Fibroblast of lung (primary cell): ENCODE measurements at regions not wholly inside any gene's neighbourhood (a gene's known extent, or its start where the extent isn't known, plus 50 kb on each side); places are given as distances from the start of the nearest gene placed in this dataset.

Source experiments
- DNase-seq, 2 donors: peaks; one replicate each; pipeline versions ENCODE4 v3.0.0 to v3.0.0-alpha.2; 2010; ENCODE audit warnings: low read depth in 2 of 2
- H2AFZ ChIP-seq: 2 replicates; pipeline ENCODE4 v1.5.1; 2012; ENCODE audit warnings: low read length, control low read depth, inconsistent platforms
- H3K27ac ChIP-seq: 2 replicates; pipeline ENCODE4 v1.5.1; 2011; ENCODE audit warnings: low read length, control low read depth; ENCODE audit not compliant: insufficient read depth
- H3K27me3 ChIP-seq: 2 replicates; pipeline ENCODE4 v1.5.1; 2011; ENCODE audit warnings: mild to moderate bottlenecking, low read length; ENCODE audit not compliant: control insufficient read depth, insufficient read depth
- H3K36me3 ChIP-seq: 2 replicates; pipeline ENCODE4 v1.5.1; 2011; ENCODE audit warnings: low read length; ENCODE audit not compliant: control insufficient read depth, insufficient read depth
- H3K4me1 ChIP-seq: 2 replicates; pipeline ENCODE4 v1.5.1; 2011; ENCODE audit warnings: low read length; ENCODE audit not compliant: control insufficient read depth, insufficient read depth; ENCODE audit errors: extremely low read depth
- H3K4me2 ChIP-seq: 2 replicates; pipeline ENCODE4 v1.5.1; 2011; ENCODE audit warnings: low read length, control low read depth; ENCODE audit not compliant: insufficient read depth; ENCODE audit errors: extremely low read depth
- H3K4me3 ChIP-seq, 4 experiments: fragments of 200-600 bp in 1 of 4; sonication (generic) in 1 of 4; replicated peaks in 1 of 4; 2 replicates each; pipeline ENCODE4 v1.5.1; 2011 to 2016; ENCODE audit warnings: low read length in 4 of 4, low read depth in 3 of 4, mild to moderate bottlenecking in 3 of 4, control low read depth in 2 of 4, inconsistent platforms in 1 of 4, mixed read lengths in 1 of 4; ENCODE audit not compliant: insufficient read depth in 1 of 4; ENCODE audit errors: control extremely low read depth in 1 of 4
- H3K79me2 ChIP-seq: 2 replicates; pipeline ENCODE4 v1.5.1; 2012; ENCODE audit warnings: mild to moderate bottlenecking, low read length, inconsistent platforms; ENCODE audit not compliant: control insufficient read depth, insufficient read depth
- H3K9ac ChIP-seq: 2 replicates; pipeline ENCODE4 v1.5.1; 2011; ENCODE audit warnings: mild to moderate bottlenecking, low read length, control low read depth; ENCODE audit not compliant: insufficient read depth
- H3K9me3 ChIP-seq: 2 replicates; pipeline ENCODE4 v1.5.1; 2012; ENCODE audit warnings: low read depth, low read length; ENCODE audit not compliant: control insufficient read depth, insufficient read depth
- H4K20me1 ChIP-seq: 2 replicates; pipeline ENCODE4 v1.5.1; 2011; ENCODE audit warnings: low read length; ENCODE audit not compliant: control insufficient read depth, insufficient read depth; ENCODE audit errors: extremely low read depth
- CTCF ChIP-seq, 2 donors: IDR thresholded peaks in 1 of 2; conservative IDR thresholded peaks in 1 of 2; 1 replicate in 1 of 2; 2 replicates in 1 of 2; pipeline ENCODE4 v1.5.1; 2011 to 2012; ENCODE audit warnings: low read length in 2 of 2, control low read depth in 1 of 2, inconsistent platforms in 1 of 2, low read depth in 1 of 2, mild to moderate bottlenecking in 1 of 2
- EZH2 ChIP-seq: IDR thresholded peaks from 2 replicates; pipeline ENCODE4 v1.5.1; 2012; ENCODE audit warnings: low read length, control low read depth, mild to moderate bottlenecking; ENCODE audit errors: missing control alignments

DNA sequence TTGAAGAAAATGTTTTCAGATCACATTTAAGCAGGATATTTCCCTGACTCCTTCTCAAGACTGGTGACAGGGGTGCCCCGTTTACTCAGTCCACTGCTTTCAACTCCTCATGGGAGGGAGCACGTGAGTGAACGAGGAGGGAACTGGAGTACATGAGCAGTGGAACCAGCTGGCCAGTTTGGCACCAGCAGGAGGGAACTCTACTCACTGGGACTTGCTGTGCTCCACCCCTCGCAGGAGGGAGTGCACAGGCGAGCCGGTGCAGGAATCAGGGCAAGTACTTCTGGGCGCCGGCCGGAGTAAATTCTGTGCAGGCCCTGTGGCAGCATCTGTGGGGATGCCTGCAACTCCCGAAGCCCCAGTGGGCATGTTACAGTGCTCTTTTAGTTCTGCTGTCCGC lies 1941.1 kb upstream of the C9orf72 start:
- Histone ChIP-seq H3K36me3 (no peaks in the 10 kb centered on the region), H4K20me1 (no peaks in the 10 kb centered on the region), H3K9me3 (no peaks in the 10 kb centered on the region), H3K4me2 (no peak overlapping the region), H3K27ac (no peak overlapping the region), H3K27me3 (no peaks in the 10 kb centered on the region), H3K79me2 (no peaks in the 10 kb centered on the region), H3K9ac (no peak overlapping the region), H3K4me1 (no peaks in the 10 kb centered on the region), H2AFZ (no peak overlapping the region), H3K4me3 (no peak overlapping the region)
- DNase-seq: no peak
- TF ChIP-seq EZH2: no peak
- TF ChIP-seq CTCF (conservative IDR thresholded peaks at IDR 0.05 in 1 of 2, IDR thresholded peaks at IDR 0.05 in 1 of 2; ENCODE audit: low read depth in 1 of 2, low read length in 2 of 2): no peak

GRCh38 chr9:29514862-29515261 lies 1941.6 kb upstream of the C9orf72 start:
- H3K4me1 ChIP-seq: no peaks in the 10 kb centered on the region
- no peaks in the 10 kb centered on the region for H3K36me3 ChIP-seq

DNA sequence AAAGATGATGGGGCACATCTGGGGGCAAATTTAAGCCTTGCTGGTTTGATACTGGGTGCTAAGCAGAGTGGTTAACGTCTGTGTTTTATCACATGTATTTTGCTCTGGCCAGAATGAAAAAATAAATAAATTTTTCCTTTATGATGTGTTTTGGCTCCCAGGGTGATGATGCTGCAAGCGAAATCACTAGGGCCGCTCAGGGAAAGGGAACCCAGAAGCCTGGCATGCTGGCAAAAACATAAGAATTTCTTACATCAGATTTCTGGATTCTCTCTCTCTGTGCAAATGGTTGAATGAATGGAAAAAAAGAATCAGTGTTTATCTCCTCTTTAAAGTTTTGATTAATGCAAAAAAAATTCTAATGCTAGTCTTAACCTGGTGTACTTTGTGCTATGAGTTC lies 1975.2 kb upstream of the C9orf72 start:
- Histone ChIP-seq H3K4me2 (no peak overlapping the region), H2AFZ (no peak overlapping the region), H4K20me1 (no peaks in the 10 kb centered on the region), H3K4me3 (no peak overlapping the region), H3K4me1 (no peaks in the 10 kb centered on the region), H3K27me3 (no peaks in the 10 kb centered on the region), H3K36me3 (no peaks in the 10 kb centered on the region), H3K9ac (no peak overlapping the region), H3K9me3 (no peaks in the 10 kb centered on the region), H3K27ac (no peak overlapping the region), H3K79me2 (no peaks in the 10 kb centered on the region)
- no peak for TF ChIP-seq EZH2
- TF ChIP-seq CTCF (conservative IDR thresholded peaks at IDR 0.05 in 1 of 2, IDR thresholded peaks at IDR 0.05 in 1 of 2; ENCODE audit: low read depth in 1 of 2, low read length in 2 of 2): no peak
- peak; percentile 8 to 14 for DNase-seq

More at GRCh38 chr9:29514862-29515261, 1941.6 kb upstream of the C9orf72 start:
- no peak overlapping the region for H3K27ac ChIP-seq
- no peak for DNase-seq
- no peak overlapping the region for H3K4me3 ChIP-seq
- no peaks in the 10 kb centered on the region for H3K79me2 ChIP-seq
- no peak overlapping the region for H3K4me2 ChIP-seq
- no peak overlapping the region for H2AFZ ChIP-seq
- TF ChIP-seq CTCF (conservative IDR thresholded peaks at IDR 0.05 in 1 of 2, IDR thresholded peaks at IDR 0.05 in 1 of 2; ENCODE audit: low read depth in 1 of 2, low read length in 2 of 2): no peak
- no peak for TF ChIP-seq EZH2
- no peak overlapping the region for H3K9ac ChIP-seq
- no peaks in the 10 kb centered on the region for H4K20me1 ChIP-seq
- no peaks in the 10 kb centered on the region for H3K9me3 ChIP-seq
- H3K27me3 ChIP-seq: no peaks in the 10 kb centered on the region
